Pancreas (tissue), 10 donors: ENCODE measurements at regions not wholly inside any gene's neighbourhood (a gene's known extent, or its start where the extent isn't known, plus 50 kb on each side); places are given as distances from the start of the nearest gene placed in this dataset.
A peak's percentile ranks its signal among the peaks of the same experiment; 100 is the strongest.
"Not testable (repeated sequence)": the region's sequence is repeated elsewhere in the genome, so short reads cannot be mapped to it uniquely, and the experiment has no call there.

Experiments
- ATAC-seq, 4 donors: fragments of 200-7000 bp; cut with Tn5 transposase; one replicate each; pipeline versions ENCODE4 v1.8.0 to v1.9.1; 2020; ENCODE audit warnings: mild to moderate bottlenecking in 4 of 4, moderate library complexity in 4 of 4
- DNase-seq, 6 donors: peaks; one replicate each; pipeline ENCODE4 v3.0.0-alpha.2; 2020
- FAIRE-seq: peaks from 2 replicates; lab custom pipeline; 2012; peaks lifted over from hg19 to GRCh38; lab: Jason Lieb, UNC
- H3K27ac ChIP-seq, 4 donors: fragments of 200-600 bp; sonication (generic); 1 replicate in 3 of 4; 2 replicates in 1 of 4; pipeline versions ENCODE4 v1.5.0 to v1.8.0; 2020
- H3K27me3 ChIP-seq, 4 donors: fragments of 200-600 bp; one replicate each; pipeline ENCODE4 v1.8.0; 2021
- H3K36me3 ChIP-seq, 3 donors: fragments of 200-600 bp; sonication (generic) in 1 of 3; one replicate each; pipeline versions ENCODE4 v1.5.0 to v1.8.0; 2020 to 2021
- H3K4me1 ChIP-seq, 3 donors: fragments of 200-600 bp; one replicate each; pipeline ENCODE4 v1.8.0; 2021
- H3K4me3 ChIP-seq, 4 donors: fragments of 200-600 bp; sonication (generic) in 2 of 4; one replicate each; pipeline versions ENCODE4 v1.5.0 to v1.8.0; 2020 to 2021
- H3K9me3 ChIP-seq, 4 donors: fragments of 200-600 bp; one replicate each; pipeline ENCODE4 v1.8.0; 2021
- WGBS, 2 donors: extraction: QIAGEN DNeasy Blood & Tissue Kit; methylation state at CpG; one replicate each; pipeline ENCODE4 v1.1.7; 2013; 5-methylcytosine and 5-hydroxymethylcytosine counted together
- intact Hi-C, 3 donors: fragments of 100-400 bp; cut with DNase I; formaldehyde crosslinking; loops; one replicate each; pipeline versions ENCODE4 v1.11.1 to v1.14.2; 2022
- TF ChIP-seq, protein P1 (sequence below), 4 donors: fragments of 200-600 bp; sonication (generic) in 3 of 4; IDR thresholded peaks; one replicate each; pipeline versions ENCODE4 v1.5.0 to v1.8.0; 2021; ENCODE audit warnings: antibody characterized with exemption in 4 of 4
- donor health status: healthy with polysubstance abuse.
- donor health status: DM: no; HTN: no; CAD: no; lungs with moderate emphysema.
- donor health status: DM: no; HTN: no; CAD: no.
- donor health status: control.
- donor health status: control.
- donor health status: Bipolar disorder and iron deficiency.
- donor health status: DM: yes; HTN: yes; CAD: no.
- donor health status: DM: no; HTN: no; CAD: no.
- donor health status: DM: no; HTN: no; CAD: no.
- donor health status: DM: yes; HTN: yes; CAD: no.

DNA sequence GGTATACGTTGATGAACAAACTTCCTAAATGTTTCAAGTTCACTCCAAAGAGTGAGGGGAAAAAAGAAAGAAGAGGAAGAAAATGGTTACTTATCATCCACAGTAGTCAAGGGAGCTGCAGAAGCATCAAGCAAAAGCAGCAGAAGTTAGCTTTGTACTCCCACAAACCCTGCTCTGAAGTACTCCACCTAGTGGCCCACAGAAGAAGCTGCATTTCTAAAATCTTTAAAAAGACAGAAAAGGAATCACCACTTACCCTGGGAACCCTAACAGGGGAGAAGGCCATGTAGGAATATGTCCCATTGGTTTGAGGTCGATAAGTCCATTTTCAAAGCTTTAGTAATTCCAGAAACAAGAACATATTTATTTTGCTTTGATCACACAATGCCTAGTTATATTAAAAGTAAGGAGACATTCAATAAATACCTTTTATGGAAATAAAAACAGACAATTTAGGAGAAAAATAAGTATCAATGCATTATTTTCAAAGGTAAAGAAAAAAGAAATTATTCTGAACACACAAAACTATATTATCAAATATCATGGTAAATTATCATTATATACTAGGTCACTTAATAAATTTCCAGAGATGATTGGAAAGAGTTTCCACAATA is 900.5 kb upstream of the DEFB115 start:
- H3K27me3 ChIP-seq, H3K9me3 ChIP-seq, H3K36me3 ChIP-seq, intact Hi-C loops, H3K27ac ChIP-seq, H3K4me1 ChIP-seq, H3K4me3 ChIP-seq, ATAC-seq, DNase-seq: not testable (repeated sequence)
- TF ChIP-seq, protein P1, sequence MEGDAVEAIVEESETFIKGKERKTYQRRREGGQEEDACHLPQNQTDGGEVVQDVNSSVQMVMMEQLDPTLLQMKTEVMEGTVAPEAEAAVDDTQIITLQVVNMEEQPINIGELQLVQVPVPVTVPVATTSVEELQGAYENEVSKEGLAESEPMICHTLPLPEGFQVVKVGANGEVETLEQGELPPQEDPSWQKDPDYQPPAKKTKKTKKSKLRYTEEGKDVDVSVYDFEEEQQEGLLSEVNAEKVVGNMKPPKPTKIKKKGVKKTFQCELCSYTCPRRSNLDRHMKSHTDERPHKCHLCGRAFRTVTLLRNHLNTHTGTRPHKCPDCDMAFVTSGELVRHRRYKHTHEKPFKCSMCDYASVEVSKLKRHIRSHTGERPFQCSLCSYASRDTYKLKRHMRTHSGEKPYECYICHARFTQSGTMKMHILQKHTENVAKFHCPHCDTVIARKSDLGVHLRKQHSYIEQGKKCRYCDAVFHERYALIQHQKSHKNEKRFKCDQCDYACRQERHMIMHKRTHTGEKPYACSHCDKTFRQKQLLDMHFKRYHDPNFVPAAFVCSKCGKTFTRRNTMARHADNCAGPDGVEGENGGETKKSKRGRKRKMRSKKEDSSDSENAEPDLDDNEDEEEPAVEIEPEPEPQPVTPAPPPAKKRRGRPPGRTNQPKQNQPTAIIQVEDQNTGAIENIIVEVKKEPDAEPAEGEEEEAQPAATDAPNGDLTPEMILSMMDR (IDR thresholded peaks at IDR 0.05): peak in 3 of 4 donors; percentile 29 to 57 (median 45)
- 8 to 14% methylated on average over 2 of the region's 2 CpGs for WGBS, 2 donors
- FAIRE-seq: peak; percentile 85

GRCh38 chr20:30361756-30362155 is 895.7 kb upstream of the DEFB115 start:
- H3K4me1 ChIP-seq, DNase-seq, intact Hi-C loops, H3K27ac ChIP-seq, H3K4me3 ChIP-seq, FAIRE-seq, H3K36me3 ChIP-seq, ATAC-seq, H3K9me3 ChIP-seq, H3K27me3 ChIP-seq: not testable (repeated sequence)
- 74 to 76% methylated on average over 13 of the region's 13 CpGs for WGBS, 2 donors

GRCh38 chr20:30376430-30376766 is 881.1 kb upstream of the DEFB115 start:
- FAIRE-seq, H3K36me3 ChIP-seq, DNase-seq, intact Hi-C loops, ATAC-seq, H3K4me1 ChIP-seq, H3K9me3 ChIP-seq, H3K27me3 ChIP-seq: not testable (repeated sequence)
- peak overlapping the region in 3 of 4 donors; percentile 64 to 76 (median 74) for H3K4me3 ChIP-seq
- peak overlapping the region in 1 of 4 donors; percentile 29 for H3K27ac ChIP-seq
- 64 to 74% methylated on average over 14 of the region's 14 CpGs for WGBS, 2 donors

- peak; percentile 75 to 93 (median 88) for DNase-seq
- ATAC-seq: peak; percentile 86 to 100 (median 97)
- FAIRE-seq: no peak
Measured at GRCh38 chr20:30376767-30377658, 880.5 kb upstream of the DEFB115 start.

GRCh38 chr20:30378317-30378716 is 879.1 kb upstream of the DEFB115 start:
- intact Hi-C loops, H3K27me3 ChIP-seq, ATAC-seq, H3K36me3 ChIP-seq, H3K9me3 ChIP-seq, H3K4me3 ChIP-seq, DNase-seq, H3K27ac ChIP-seq, H3K4me1 ChIP-seq, FAIRE-seq: not testable (repeated sequence)
- WGBS, 2 donors: 63 to 65% methylated on average over 4 of the region's 4 CpGs

More at GRCh38 chr20:30376767-30377658, 880.5 kb upstream of the DEFB115 start:
- H3K4me1 ChIP-seq: peaks cover 0 to 6% (median 3%) of the 10 kb centered on the region in 3 donors
- 7 to 18% methylated on average over 63 to 70 of the region's 70 CpGs for WGBS, 2 donors
- TF ChIP-seq, protein P1 (IDR thresholded peaks at IDR 0.05): peak; percentile 44 to 56 (median 56)
- H3K27me3 ChIP-seq: no peaks in the 10 kb centered on the region
- intact Hi-C loops: no loop called here
- H3K27ac ChIP-seq: peak overlapping the region; percentile 31 to 73 (median 54)
- peak overlapping the region; percentile 45 to 76 (median 69) for H3K4me3 ChIP-seq
- no peaks in the 10 kb centered on the region for H3K9me3 ChIP-seq
- H3K36me3 ChIP-seq: no peaks in the 10 kb centered on the region

GRCh38 chr20:30378721-30379120 is 878.7 kb upstream of the DEFB115 start:
- WGBS, 2 donors: 77 to 100% methylated on average over 1 of the region's 1 CpG
- ATAC-seq, H3K4me1 ChIP-seq, H3K27me3 ChIP-seq, H3K9me3 ChIP-seq, FAIRE-seq, H3K36me3 ChIP-seq, H3K27ac ChIP-seq, H3K4me3 ChIP-seq, intact Hi-C loops, DNase-seq: not testable (repeated sequence)

- ATAC-seq, DNase-seq, intact Hi-C loops, H3K4me3 ChIP-seq, H3K4me1 ChIP-seq, H3K27me3 ChIP-seq, H3K9me3 ChIP-seq, H3K36me3 ChIP-seq, FAIRE-seq, H3K27ac ChIP-seq: not testable (repeated sequence)
- 62 to 74% methylated on average over 6 of the region's 6 CpGs for WGBS, 2 donors
Measured at GRCh38 chr20:30384841-30385240, 872.6 kb upstream of the DEFB115 start.

GRCh38 chr20:30386099-30386498 is 871.4 kb upstream of the DEFB115 start:
- ATAC-seq, intact Hi-C loops, H3K27me3 ChIP-seq, H3K27ac ChIP-seq, FAIRE-seq, H3K36me3 ChIP-seq, H3K4me1 ChIP-seq, DNase-seq, H3K9me3 ChIP-seq, H3K4me3 ChIP-seq: not testable (repeated sequence)
- 76 to 93% methylated on average over 4 of the region's 4 CpGs for WGBS, 2 donors

GRCh38 chr20:30387823-30388222 is 869.6 kb upstream of the DEFB115 start:
- not testable (repeated sequence) for FAIRE-seq

DNA sequence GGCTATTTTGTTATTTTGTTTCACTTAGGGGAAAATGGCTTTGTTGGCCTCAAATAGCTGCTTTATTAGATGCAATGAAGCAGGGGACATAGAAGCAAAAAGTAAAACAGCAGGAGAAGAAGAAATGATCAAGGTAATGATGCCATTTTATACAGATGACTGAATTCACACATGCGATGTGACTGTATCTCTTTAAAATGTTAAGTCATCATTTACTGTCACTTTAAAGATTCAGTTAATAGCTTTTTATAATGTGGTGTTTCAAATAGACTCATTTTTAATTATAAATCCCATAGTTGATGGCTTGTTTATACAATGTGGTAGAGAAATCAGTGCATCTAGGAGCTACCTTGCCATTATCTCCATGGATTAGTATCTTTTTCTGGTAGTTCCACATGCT is 863.9 kb upstream of the DEFB115 start:
- ATAC-seq, H3K9me3 ChIP-seq, H3K4me1 ChIP-seq, H3K4me3 ChIP-seq, H3K27me3 ChIP-seq, FAIRE-seq, intact Hi-C loops, H3K27ac ChIP-seq, DNase-seq, H3K36me3 ChIP-seq: not testable (repeated sequence)
- WGBS, 2 donors: 94 to 100% methylated on average over 1 of the region's 1 CpG

More at GRCh38 chr20:30387823-30388222, 869.6 kb upstream of the DEFB115 start:
- H3K9me3 ChIP-seq, intact Hi-C loops, DNase-seq, H3K4me1 ChIP-seq, ATAC-seq, H3K36me3 ChIP-seq, H3K27me3 ChIP-seq, H3K4me3 ChIP-seq, H3K27ac ChIP-seq: not testable (repeated sequence)
- 75 to 85% methylated on average over 4 of the region's 4 CpGs for WGBS, 2 donors
